Umbilical cord (tissue), 1 donor: ENCODE measurements at regions not wholly inside any gene's neighbourhood (a gene's known extent, or its start where the extent isn't known, plus 50 kb on each side); places are given as distances from the start of the nearest gene placed in this dataset.

Experiments
- DNase-seq: peaks from one replicate; pipeline ENCODE4 v3.0.0-alpha.2; 2015; ENCODE audit warnings: low spot score

DNA sequence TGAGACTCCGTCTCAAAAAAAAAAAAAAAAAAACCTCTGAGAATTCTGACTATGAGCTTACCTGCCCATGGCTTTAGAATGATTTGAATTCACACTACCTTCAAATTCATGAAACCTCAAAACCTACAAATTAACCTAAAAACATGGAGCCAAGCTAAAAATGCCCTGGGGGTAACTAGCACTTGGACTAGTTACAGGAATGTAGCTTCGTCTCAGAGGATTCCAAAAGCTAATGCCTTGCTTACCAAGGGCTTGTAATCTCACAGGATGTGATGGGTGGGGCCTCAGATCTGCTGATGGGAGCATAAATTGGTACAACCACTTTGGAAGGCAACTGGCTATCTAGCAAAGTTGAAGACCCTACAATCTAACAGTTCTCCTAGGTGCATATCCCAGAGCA is 79.4 kb upstream of the SPRY1 start:
- no peak for DNase-seq

DNA sequence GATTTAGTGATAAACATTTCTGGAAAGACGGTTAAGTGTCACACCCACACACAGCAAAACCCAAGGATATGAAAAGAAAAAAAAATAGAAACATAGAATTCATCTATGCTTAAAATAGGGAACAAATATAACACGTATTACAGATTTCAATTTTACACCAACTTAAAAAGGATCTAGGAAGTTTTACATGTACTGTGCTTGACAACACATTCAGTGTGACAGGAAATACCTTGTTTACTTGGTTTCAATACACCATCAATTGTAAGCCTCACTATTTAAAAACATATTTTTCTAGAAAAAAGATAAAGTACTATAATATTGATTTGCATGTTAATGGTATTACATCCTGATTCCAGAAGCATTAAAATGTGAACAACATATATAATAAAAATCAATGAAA is 77.0 kb upstream of the SPRY1 start:
- DNase-seq = no peak

DNA sequence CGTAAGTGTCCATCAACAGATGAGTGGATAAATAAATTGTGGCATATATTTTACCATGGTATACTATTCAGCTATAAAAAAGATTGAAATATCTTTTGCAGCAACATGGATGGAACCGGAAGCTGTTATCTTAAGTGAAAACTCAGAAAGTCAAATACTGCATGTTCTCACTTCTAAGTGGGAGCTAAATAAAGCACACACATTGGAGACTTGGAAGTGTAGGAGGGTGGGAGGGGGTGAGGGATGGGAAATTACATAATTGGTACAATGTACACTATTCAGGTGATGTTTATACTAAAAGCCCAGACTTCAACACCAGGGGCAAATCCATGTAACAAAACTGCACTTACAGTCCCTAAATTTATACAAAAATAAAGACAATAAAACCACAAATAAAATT is 72.6 kb upstream of the SPRY1 start:
- no peak for DNase-seq

DNA sequence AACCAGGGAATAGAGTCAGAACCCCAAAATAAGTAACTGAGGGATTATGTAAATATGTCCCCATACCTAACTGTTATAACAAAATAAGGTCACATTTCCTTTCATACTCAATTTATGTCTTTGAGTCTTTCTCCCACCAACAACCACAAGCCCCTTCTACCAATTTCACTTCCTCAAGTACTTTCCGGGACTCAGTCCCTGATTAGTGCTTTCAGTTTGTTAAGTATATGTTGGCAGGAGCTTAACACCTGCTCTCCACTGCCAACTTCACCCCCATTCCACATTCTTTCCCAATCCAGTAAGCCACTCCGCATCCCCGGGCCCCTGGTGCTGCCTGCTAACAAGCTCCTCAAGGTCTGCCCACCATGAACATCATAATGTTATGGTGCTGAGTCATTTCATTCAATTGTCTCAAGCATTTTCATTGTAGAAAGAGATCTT is 71.3 kb upstream of the SPRY1 start:
- DNase-seq = no peak

DNA sequence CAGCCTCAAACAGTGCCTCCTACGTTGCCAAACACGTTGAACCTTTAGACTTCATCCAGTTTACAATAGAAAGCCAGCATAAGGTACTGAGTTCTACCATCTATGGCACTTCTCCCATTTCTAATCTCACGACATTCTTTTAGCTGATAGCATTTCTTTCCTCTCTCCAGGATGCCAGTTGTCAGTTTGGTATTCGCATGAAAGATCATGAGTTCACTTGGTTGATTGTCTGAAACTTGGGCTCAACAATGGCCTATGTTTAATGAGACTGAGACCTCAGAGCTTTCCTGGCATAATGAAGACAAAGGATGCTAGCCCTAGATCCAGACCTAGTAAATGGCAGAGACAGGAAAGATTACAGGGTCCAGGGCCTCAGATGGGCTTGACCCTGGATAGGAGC is 69.2 kb upstream of the SPRY1 start:
- no peak for DNase-seq

DNA sequence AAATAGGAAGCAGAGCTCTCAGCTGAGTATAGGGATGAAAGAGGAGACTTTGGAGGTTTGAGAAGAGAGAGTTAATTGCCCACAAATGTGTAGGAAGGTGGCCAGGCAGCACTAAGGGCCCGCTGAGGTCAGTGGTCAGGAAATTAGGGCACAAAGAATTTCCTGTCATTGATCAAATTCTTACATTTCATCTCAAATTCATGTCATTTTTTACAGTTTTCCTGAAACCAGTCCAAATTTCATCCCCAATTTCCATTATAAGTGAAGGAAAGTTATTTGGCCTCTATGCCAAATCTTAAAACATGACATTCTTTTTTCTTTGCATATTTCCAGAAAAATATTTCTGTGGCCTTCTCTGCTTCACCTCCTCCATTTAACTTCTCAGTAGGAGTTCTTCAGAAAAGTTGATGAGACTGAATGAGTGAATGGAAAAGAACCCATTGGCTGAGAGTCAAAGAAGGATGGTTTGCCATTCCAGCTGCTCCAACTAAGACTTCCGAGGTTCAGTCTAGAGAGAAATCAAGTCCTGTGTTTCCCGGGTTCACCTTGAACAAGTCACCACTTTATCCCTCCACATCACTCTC is 68.7 kb upstream of the SPRY1 start:
- DNase-seq = no peak

DNA sequence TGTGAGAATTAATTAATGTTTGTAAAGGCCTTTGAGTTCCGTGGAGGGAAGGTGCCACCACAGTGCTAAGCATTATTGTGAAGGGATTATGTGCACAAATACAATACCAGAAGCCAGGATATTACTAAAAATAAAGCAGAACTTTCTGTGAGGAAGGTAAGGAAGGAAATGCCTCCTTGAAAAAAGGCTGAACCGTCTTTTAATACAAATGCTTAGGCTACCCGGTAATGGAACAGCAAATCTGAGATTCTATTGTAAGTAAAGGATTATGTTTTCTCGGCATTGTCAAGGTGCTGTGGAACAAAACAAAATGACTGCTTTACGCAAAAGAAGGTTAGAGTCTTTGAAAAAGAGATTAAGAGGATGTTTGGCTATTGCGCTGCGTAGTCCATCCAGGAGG is 57.9 kb upstream of the SPRY1 start:
- DNase-seq = no peak

DNA sequence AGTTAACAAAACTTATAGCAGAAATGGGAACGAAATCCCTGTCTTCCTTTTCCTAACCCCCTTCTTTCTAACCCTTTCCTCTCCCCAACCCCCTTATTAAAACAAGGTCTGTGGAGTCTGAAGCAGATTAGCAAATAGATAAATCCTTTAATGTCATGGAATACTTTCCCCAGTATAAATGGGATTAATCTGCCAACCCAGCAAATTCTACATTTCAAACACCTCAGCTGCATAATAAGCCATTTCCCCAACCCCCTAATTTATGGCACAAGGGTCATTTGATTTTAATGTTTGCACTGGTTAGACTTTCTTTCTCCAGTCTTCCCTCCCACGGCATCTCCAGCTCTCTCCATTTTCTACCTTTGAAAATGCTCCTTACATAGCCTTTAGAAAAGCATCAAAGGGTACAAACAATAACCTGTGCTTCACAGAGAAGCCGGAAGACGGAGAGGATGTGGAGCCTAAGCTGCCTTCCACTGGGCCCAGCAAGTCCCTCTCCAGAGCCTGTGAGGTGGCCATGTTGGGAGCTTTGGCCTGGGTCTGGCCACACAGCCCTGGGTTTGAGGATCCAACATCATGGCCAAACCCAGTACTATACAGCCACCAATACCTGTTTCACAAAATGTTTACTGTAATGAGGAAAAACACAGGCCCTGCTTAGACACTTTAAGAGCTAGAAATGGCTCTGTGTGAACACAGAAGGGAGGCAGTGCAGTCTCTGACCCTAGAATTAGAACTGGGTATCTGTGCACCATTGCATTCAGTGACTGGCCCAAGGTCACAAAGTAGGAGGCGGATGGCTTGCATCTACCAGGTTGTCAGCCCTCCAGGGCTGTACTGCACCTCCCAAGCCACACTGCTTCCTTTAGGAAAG is 56.9 kb upstream of the SPRY1 start:
- no peak for DNase-seq

DNA sequence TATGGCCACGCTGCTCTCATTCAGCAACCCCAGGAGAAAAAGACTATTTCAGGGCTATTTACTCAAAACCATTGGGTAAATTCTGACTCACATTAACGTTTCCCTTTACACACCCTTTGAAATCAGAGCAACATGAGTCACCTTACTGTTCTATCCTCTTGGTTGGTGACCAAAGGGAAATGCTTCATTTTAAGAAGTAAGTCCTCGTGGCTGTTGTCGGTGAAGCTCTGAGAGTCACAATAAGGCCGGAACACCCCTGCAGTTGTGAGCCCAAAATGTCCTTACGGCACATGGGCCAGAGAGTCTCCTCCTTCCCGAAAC is 56.3 kb upstream of the SPRY1 start:
- no peak for DNase-seq

DNA sequence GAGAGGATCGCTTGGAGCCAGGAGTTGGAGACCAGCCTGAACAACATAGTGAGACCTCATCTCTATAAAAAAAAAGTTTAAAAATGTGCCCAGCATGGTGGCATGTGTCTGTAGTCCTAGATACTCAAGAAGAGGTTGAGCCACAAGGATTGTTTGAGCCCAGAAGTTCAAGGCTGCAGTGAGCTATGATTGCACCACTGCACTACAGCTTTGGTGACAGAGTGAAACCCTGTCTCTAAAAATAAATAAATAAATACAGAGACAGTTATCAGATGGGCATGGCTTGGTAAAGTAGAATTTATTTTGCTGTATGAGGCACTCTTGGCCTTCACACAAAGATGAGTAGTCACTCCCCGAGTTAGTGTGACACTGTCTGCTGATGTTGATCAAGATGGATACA is 54.1 kb upstream of the SPRY1 start:
- DNase-seq = no peak

DNA sequence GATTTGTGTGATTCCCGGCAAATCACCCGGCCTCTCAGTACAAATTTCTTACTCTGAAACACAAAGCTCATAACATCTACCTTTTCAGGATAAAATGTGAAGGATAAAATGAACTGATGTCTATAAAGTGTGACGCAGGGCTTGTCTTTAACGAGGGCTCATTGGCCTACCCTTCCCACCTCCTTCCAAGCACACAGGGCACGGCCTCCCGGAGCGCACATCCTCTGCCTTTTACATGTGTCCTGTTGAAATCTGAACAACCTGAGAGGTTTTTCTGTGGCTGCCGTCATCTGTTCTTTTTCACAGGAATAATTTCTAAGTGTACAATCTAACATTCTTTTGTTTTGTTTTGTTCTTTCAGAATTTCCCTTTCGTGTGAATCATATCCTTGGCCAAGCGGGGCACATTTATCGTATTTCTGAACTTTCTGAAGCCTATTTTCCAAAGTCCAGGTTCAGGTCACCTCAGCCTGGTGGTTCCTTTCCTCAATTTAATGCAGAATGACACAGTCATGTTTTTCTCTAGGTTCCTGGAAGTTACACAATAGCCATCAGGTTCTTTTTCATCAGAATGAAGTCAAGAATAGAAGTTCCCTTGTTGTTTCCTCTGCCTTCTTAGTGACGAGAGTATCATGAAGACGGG is 53.1 kb upstream of the SPRY1 start:
- no peak for DNase-seq

DNA sequence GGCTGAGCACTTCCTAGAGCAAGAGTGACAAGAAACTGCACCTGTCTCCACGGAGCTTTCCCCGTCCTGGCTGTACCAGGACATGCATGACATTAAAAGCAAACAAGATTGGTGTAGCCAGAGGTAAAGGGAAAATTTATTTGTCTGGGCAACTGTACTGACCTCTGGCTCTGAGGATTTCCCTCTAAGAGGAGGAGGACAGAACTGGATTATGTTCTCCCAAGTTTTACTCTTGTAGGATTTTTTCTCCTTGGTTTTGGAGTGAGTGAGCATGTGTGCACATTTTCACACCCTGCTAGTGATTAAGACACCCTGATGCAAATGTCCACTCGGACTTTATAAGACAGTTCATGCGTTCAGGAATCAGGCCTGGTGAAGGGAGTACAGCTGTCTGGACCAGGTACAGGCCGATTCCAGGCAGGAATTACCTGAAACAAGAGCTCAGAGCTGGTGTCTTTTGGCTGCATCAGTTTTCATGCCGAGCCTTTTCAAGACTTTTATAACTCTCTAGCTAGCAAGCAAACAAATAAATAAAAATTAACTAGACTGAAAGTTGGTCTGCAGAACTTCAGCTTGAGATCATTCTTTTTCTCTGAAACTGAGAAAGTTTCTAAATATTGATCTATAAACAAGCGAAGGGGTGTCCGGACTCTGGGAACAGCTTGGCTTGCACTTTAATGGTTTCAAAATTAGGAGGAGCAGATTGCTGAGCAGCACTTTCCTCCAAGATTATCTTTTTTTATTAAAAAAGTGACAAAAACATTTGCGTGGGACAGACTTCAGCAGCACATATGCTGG is 51.3 kb upstream of the SPRY1 start:
- DNase-seq = no peak

DNA sequence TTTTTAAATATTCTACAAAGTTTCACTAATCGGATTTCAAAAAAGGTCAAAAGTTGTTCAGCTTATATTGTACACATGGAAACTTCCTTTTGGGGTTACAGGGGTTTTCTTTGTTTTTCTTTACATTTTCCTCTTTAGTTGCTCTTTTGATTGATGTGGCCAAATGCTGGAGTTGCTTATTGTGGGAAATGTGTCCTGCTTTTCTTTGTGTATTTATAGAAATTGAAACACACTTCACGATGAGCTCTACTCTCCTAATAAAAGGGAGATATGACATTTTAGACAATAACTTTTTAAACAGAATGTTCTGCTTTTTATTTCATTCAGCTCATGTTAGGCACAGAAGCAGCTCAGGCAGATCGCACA is 50.7 kb upstream of the SPRY1 start:
- no peak for DNase-seq

DNA sequence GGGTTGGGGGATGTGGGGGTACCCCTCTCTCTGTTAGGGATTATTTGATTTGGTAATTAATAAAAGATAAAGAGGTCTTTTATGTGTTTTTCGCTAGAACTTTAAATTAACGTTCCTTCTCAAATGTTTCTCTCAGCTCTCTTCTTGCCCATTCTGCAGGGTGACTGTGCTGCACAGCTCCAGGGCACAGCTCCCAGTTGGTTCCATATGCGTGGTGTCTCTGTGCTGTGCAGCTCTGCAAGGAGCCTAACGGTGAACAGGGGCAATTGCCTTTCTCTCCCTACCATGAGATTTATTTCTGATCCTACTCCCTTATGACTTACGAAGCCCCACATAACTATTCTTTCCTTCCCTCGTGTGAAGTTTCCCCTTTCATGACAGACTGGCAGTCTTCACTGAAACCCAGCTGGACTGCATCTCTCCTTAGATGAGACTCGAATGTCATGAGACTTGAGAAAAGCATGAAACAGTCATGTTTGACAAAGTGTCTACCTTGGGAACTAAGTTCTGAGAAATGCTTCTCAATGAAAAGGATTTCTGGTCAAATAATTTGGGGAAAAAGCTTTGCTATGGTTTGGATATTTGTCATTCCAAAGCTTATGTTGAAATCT is 50.2 kb upstream of the SPRY1 start:
- no peak for DNase-seq
